IMR-90 (cell line): ENCODE measurements at regions not wholly inside any gene's neighbourhood (a gene's known extent, or its start where the extent isn't known, plus 50 kb on each side); places are given as distances from the start of the nearest gene placed in this dataset.
A peak's percentile ranks its signal among the peaks of the same experiment; 100 is the strongest.

Source experiments
- ATAC-seq: fragments of 200-7000 bp; cut with Tn5 transposase; 2 replicates; pipeline ENCODE4 v1.9.1; 2020; ENCODE audit warnings: low read depth, mild to moderate bottlenecking, moderate library complexity
- BruUV-seq: library from RNA; stranded (reverse); fragments of 400-500 nt; replicated peaks from 2 replicates; lab custom pipeline; 2021; lab: Mats Ljungman, UMichigan
- CTCF ChIA-PET: fragments of 300-600 bp; formaldehyde crosslinking; extraction: SDS; loops from one replicate; lab custom pipeline; 2021; ENCODE audit warnings: antibody characterized with exemption; lab: Yijun Ruan, JAX
- POLR2A ChIA-PET: fragments of 300-600 bp; sonication (Branson Sonifier 250); formaldehyde crosslinking; loops from one replicate; lab custom pipeline; 2022; ENCODE audit warnings: antibody characterized with exemption; ENCODE audit not compliant: unreplicated experiment; lab: Charles Lee
- DNase-seq: peaks from one replicate; pipeline ENCODE4 v3.0.0; 2013
- H2AFZ ChIP-seq: replicated peaks from 2 replicates; pipeline ENCODE3; 2013; ENCODE audit warnings: low read length, mild to moderate bottlenecking; ENCODE audit not compliant: poor library complexity
- H2AK5ac ChIP-seq: 2 replicates; pipeline ENCODE4 v1.6.1; 2013; ENCODE audit warnings: low read depth, low read length, inconsistent platforms
- H2AK9ac ChIP-seq: replicated peaks from 2 replicates; pipeline ENCODE3; 2013; ENCODE audit warnings: mild to moderate bottlenecking, low read depth, low read length, moderate library complexity; ENCODE audit not compliant: poor library complexity
- H2BK120ac ChIP-seq: 2 replicates; pipeline ENCODE4 v1.6.1; 2013; ENCODE audit warnings: low read depth, low read length, inconsistent platforms
- H2BK15ac ChIP-seq: 3 replicates; pipeline ENCODE4 v1.6.1; 2013; ENCODE audit warnings: low read depth, low read length, inconsistent platforms
- H2BK20ac ChIP-seq: 2 replicates; pipeline ENCODE4 v1.6.1; 2013; ENCODE audit warnings: low read depth, mild to moderate bottlenecking, inconsistent platforms, low read length, moderate library complexity
- H2BK5ac ChIP-seq: 2 replicates; pipeline ENCODE4 v1.6.1; 2013; ENCODE audit warnings: mild to moderate bottlenecking, low read depth, low read length, inconsistent platforms; ENCODE audit not compliant: poor library complexity, severe bottlenecking
- H3K14ac ChIP-seq: replicated peaks from 2 replicates; pipeline ENCODE4 v1.6.1; 2013; ENCODE audit warnings: low read depth, low read length, inconsistent platforms
- H3K18ac ChIP-seq: 2 replicates; pipeline ENCODE4 v1.6.1; 2013; ENCODE audit warnings: low read depth, low read length, control low read depth
- H3K23ac ChIP-seq: 2 replicates; pipeline ENCODE4 v1.6.1; 2013; ENCODE audit warnings: low read depth, low read length, inconsistent platforms
- H3K27ac ChIP-seq: 2 replicates; pipeline ENCODE4 v1.5.1; 2013; ENCODE audit warnings: mild to moderate bottlenecking, control low read depth, low read length; ENCODE audit not compliant: insufficient read depth
- H3K27me3 ChIP-seq: 2 replicates; pipeline ENCODE4 v1.6.1; 2013; ENCODE audit warnings: low read length; ENCODE audit not compliant: control insufficient read depth, insufficient read depth
- H3K36me3 ChIP-seq: 2 replicates; pipeline ENCODE4 v1.6.1; 2013; ENCODE audit warnings: low read length, mixed read lengths; ENCODE audit not compliant: control insufficient read depth, insufficient read depth
- H3K4ac ChIP-seq: 2 replicates; pipeline ENCODE4 v1.6.1; 2013; ENCODE audit warnings: low read depth, low read length, inconsistent platforms
- H3K4me1 ChIP-seq: 2 replicates; pipeline ENCODE4 v1.6.1; 2013; ENCODE audit warnings: low read length, mixed read lengths; ENCODE audit not compliant: control insufficient read depth, insufficient read depth
- H3K4me2 ChIP-seq: 2 replicates; pipeline ENCODE4 v1.6.1; 2013; ENCODE audit warnings: low read depth, mild to moderate bottlenecking, control low read depth, low read length, moderate library complexity
- H3K4me3 ChIP-seq: 2 replicates; pipeline ENCODE4 v1.5.1; 2013; ENCODE audit warnings: low read depth, mild to moderate bottlenecking, control low read depth, low read length, moderate library complexity; ENCODE audit not compliant: insufficient read depth
- H3K56ac ChIP-seq: 2 replicates; pipeline ENCODE4 v1.6.1; 2013; ENCODE audit warnings: low read length, inconsistent platforms; ENCODE audit not compliant: insufficient read depth; ENCODE audit errors: extremely low read depth
- H3K79me1 ChIP-seq, 2 experiments: 2 replicates each; pipeline ENCODE4 v1.6.1; 2013; ENCODE audit warnings: low read length in 2 of 2, inconsistent platforms in 1 of 2, low read depth in 1 of 2
- H3K9ac ChIP-seq: 2 replicates; pipeline ENCODE4 v1.6.1; 2013; ENCODE audit warnings: low read depth, low read length, control low read depth
- H3K9me1 ChIP-seq: 2 replicates; pipeline ENCODE4 v1.6.1; 2013; ENCODE audit warnings: low read length, inconsistent platforms; ENCODE audit not compliant: insufficient read depth
- H3K9me3 ChIP-seq: 2 replicates; pipeline ENCODE4 v1.6.1; 2013; ENCODE audit warnings: low read length; ENCODE audit not compliant: control insufficient read depth, insufficient read depth
- H4K20me1 ChIP-seq: 2 replicates; pipeline ENCODE4 v1.6.1; 2013; ENCODE audit warnings: low read length, inconsistent platforms; ENCODE audit not compliant: insufficient read depth
- H4K5ac ChIP-seq: 2 replicates; pipeline ENCODE4 v1.6.1; 2013; ENCODE audit warnings: mild to moderate bottlenecking, low read depth, low read length, control low read depth
- H4K8ac ChIP-seq, 2 experiments: 2 replicates each; pipeline ENCODE4 v1.6.1; 2013; ENCODE audit warnings: low read depth in 2 of 2, low read length in 2 of 2, control low read depth in 1 of 2, inconsistent platforms in 1 of 2
- H4K91ac ChIP-seq: 2 replicates; pipeline ENCODE4 v1.6.1; 2013; ENCODE audit warnings: low read depth, low read length, inconsistent platforms; ENCODE audit not compliant: insufficient read depth
- BHLHE40 ChIP-seq: fragments of 150-350 bp; IDR thresholded peaks from 2 replicates; pipeline ENCODE4 v1.6.1; 2016; ENCODE audit warnings: mild to moderate bottlenecking, low read depth, low read length
- CEBPB ChIP-seq: IDR thresholded peaks from 2 replicates; pipeline ENCODE4 v1.6.1; 2012; ENCODE audit warnings: low read depth, low read length, improper control_type of control experiment
- CHD1 ChIP-seq: IDR thresholded peaks from 2 replicates; pipeline ENCODE4 v1.6.1; 2012; ENCODE audit warnings: low read depth, low read length, improper control_type of control experiment
- CTCF ChIP-seq: conservative IDR thresholded peaks from 2 replicates; pipeline ENCODE4 v1.5.1; 2012; ENCODE audit warnings: mild to moderate bottlenecking, low read depth, low read length, improper control_type of control experiment
- FOS ChIP-seq: fragments of 150-350 bp; IDR thresholded peaks from 2 replicates; pipeline ENCODE4 v1.6.1; 2016; ENCODE audit warnings: low read depth, low read length
- MAFK ChIP-seq: IDR thresholded peaks from 2 replicates; pipeline ENCODE4 v1.6.1; 2012; ENCODE audit warnings: low read depth, low read length, improper control_type of control experiment
- MAZ ChIP-seq: IDR thresholded peaks from 2 replicates; pipeline ENCODE4 v1.6.1; 2012; ENCODE audit warnings: low read depth, mild to moderate bottlenecking, low read length, improper control_type of control experiment, moderate library complexity, borderline replicate concordance
- MXI1 ChIP-seq: IDR thresholded peaks from 2 replicates; pipeline ENCODE4 v1.6.1; 2012; ENCODE audit warnings: low read depth, mild to moderate bottlenecking, low read length, moderate library complexity, borderline replicate concordance
- NFE2L2 ChIP-seq: fragments of 150-350 bp; IDR thresholded peaks from 2 replicates; pipeline ENCODE4 v1.6.1; 2016; ENCODE audit warnings: low read depth, mild to moderate bottlenecking, low read length
- POLR2A ChIP-seq: IDR thresholded peaks from 2 replicates; pipeline ENCODE4 v1.6.1; 2012; ENCODE audit warnings: mild to moderate bottlenecking, low read depth, low read length
- RAD21 ChIP-seq: IDR thresholded peaks from 2 replicates; pipeline ENCODE4 v1.6.1; 2012; ENCODE audit warnings: low read length, improper control_type of control experiment
- SMC3 ChIP-seq: fragments of 150-350 bp; IDR thresholded peaks from 2 replicates; pipeline ENCODE4 v1.6.1; 2016; ENCODE audit warnings: low read depth, mild to moderate bottlenecking, antibody characterized with exemption, low read length, moderate library complexity
- WGBS, 2 experiments: methylation state at CpG; one replicate each; pipeline versions ENCODE4 v1.1.5 to v1.1.7; 2013; ENCODE audit warnings: missing lambda C conversion rate in 2 of 2; ENCODE audit not compliant: insufficient read length in 1 of 2; ENCODE audit errors: extremely low coverage in 2 of 2; 5-methylcytosine and 5-hydroxymethylcytosine counted together
- dilution Hi-C: fragments of 300-500 bp; cut with HindIII; formaldehyde crosslinking; loops from one replicate; pipeline ENCODE4 v1.14.3; 2018; ENCODE audit warnings: low sequenced_read_pairs; ENCODE audit not compliant: unreplicated experiment
- in situ Hi-C: fragments of 300-500 bp; cut with MboI; formaldehyde crosslinking; loops from 3 replicates; pipeline ENCODE4 v1.14.3; 2019; ENCODE audit warnings: low sequenced_read_pairs, inconsistent platforms, mixed read lengths
- intact Hi-C: fragments of 100-400 bp; cut with micrococcal nuclease; formaldehyde crosslinking; loops from 2 replicates; pipeline ENCODE4 v1.10.0; 2022
- TF ChIP-seq, protein P1 (sequence below): fragments of 150-350 bp; IDR thresholded peaks from 2 replicates; pipeline ENCODE4 v1.6.1; 2016; ENCODE audit warnings: low read depth, mild to moderate bottlenecking, low read length, moderate library complexity, borderline replicate concordance
- TF ChIP-seq, protein P2 (sequence below): fragments of 150-350 bp; IDR thresholded peaks from 2 replicates; pipeline ENCODE4 v1.6.1; 2017; ENCODE audit warnings: mild to moderate bottlenecking, antibody characterized with exemption, low read length, low read depth

GRCh38 chr5:68898951-68899471, 194.8 kb upstream of the SLC30A5 start:
- H4K8ac ChIP-seq: no peak overlapping the region
- no peak overlapping the region for H4K5ac ChIP-seq
- DNase-seq (peak; percentile 25), ATAC-seq (peak; percentile 64)
- H3K27me3 ChIP-seq: peaks cover 3% of the 10 kb centered on the region; the same call in 1 of the 2 replicates
- H3K9ac ChIP-seq: no peak overlapping the region
- H3K9me3 ChIP-seq: no peaks in the 10 kb centered on the region
- no peaks in the 10 kb centered on the region; the same call in 1 of the 2 replicates for H3K4me1 ChIP-seq
- no peak overlapping the region for H3K56ac ChIP-seq
- H4K20me1 ChIP-seq: no peaks in the 10 kb centered on the region
- dilution Hi-C loops (no loop called here), in situ Hi-C loops (no loop called here), intact Hi-C loops (no loop called here)
- H2BK15ac ChIP-seq: no peak overlapping the region
- H3K18ac ChIP-seq: no peak overlapping the region
- no peak overlapping the region for H2BK5ac ChIP-seq
- no peaks in the 10 kb centered on the region for H3K79me1 ChIP-seq
- ChIA-PET POLR2A (no interaction called here), CTCF (no interaction called here)
- H2AFZ ChIP-seq: no peak overlapping the region
- no peak overlapping the region for H4K91ac ChIP-seq
- H2AK9ac ChIP-seq: no peak overlapping the region
- no peak overlapping the region for H3K27ac ChIP-seq
- no peak for TF ChIP-seq CEBPB
- TF ChIP-seq, protein P1, sequence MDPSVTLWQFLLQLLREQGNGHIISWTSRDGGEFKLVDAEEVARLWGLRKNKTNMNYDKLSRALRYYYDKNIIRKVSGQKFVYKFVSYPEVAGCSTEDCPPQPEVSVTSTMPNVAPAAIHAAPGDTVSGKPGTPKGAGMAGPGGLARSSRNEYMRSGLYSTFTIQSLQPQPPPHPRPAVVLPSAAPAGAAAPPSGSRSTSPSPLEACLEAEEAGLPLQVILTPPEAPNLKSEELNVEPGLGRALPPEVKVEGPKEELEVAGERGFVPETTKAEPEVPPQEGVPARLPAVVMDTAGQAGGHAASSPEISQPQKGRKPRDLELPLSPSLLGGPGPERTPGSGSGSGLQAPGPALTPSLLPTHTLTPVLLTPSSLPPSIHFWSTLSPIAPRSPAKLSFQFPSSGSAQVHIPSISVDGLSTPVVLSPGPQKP: no peak
- TF ChIP-seq MAZ: no peak
- TF ChIP-seq CHD1: no peak
- no peak for TF ChIP-seq BHLHE40
- TF ChIP-seq MAFK: no peak
- TF ChIP-seq RAD21: no peak
- no peak for TF ChIP-seq POLR2A
- TF ChIP-seq FOS: no peak
- TF ChIP-seq MXI1: no peak
- no peak for TF ChIP-seq SMC3
- TF ChIP-seq NFE2L2: no peak
- TF ChIP-seq CTCF: no peak
- TF ChIP-seq, protein P2, sequence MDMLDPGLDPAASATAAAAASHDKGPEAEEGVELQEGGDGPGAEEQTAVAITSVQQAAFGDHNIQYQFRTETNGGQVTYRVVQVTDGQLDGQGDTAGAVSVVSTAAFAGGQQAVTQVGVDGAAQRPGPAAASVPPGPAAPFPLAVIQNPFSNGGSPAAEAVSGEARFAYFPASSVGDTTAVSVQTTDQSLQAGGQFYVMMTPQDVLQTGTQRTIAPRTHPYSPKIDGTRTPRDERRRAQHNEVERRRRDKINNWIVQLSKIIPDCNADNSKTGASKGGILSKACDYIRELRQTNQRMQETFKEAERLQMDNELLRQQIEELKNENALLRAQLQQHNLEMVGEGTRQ: no peak
- H2BK20ac ChIP-seq: no peak overlapping the region
- no peak overlapping the region for H3K14ac ChIP-seq
- H3K4me3 ChIP-seq: no peak overlapping the region
- H3K23ac ChIP-seq: no peak overlapping the region
- no peaks in the 10 kb centered on the region for H3K9me1 ChIP-seq
- no peak overlapping the region for H3K4me2 ChIP-seq
- H3K4ac ChIP-seq: no peak overlapping the region
- WGBS, 2 experiments: 60% methylated on average over 1 of the region's 4 CpGs; no CpG with 5 or more reads in 1 of the 2 experiments
- no peaks in the 10 kb centered on the region for H3K36me3 ChIP-seq
- no peak overlapping the region for H2AK5ac ChIP-seq
- no TSS peak for BruUV-seq
- H2BK120ac ChIP-seq: no peak overlapping the region
